ENCODE measurements at regions not wholly inside any gene's neighbourhood (a gene's known extent, or its start where the extent isn't known, plus 50 kb on each side); places are given as distances from the start of the nearest gene placed in this dataset.

- H3K27me3 ChIP-seq (ENCODE audit: insufficient read depth) = peaks cover 4% of the 10 kb centered on the region; the same call in 1 of the 2 replicates
- H3K79me2 ChIP-seq (ENCODE audit: insufficient read depth) = no peaks in the 10 kb centered on the region
- TF ChIP-seq TCF12 (IDR thresholded peaks at IDR 0.05) (no peak), GATA2 (CRISPR knock-in tag; IDR thresholded peaks at IDR 0.05) (no peak), TAF1 (IDR thresholded peaks at IDR 0.05; ENCODE audit: borderline replicate concordance, low read depth, low read length) (no peak), EP300 (IDR thresholded peaks at IDR 0.05; ENCODE audit: borderline replicate concordance in 1 of 2, low read depth in 1 of 2, low read length in 1 of 2) (no peak), MXI1 (IDR thresholded peaks at IDR 0.05; ENCODE audit: low read depth, low read length) (no peak), RAD21 (IDR thresholded peaks at IDR 0.05; ENCODE audit: low read length) (no peak), TEAD4 (IDR thresholded peaks at IDR 0.05; ENCODE audit: borderline replicate concordance, insufficient read depth) (no peak), JUND (IDR thresholded peaks at IDR 0.05) (no peak), MAX (IDR thresholded peaks at IDR 0.05; ENCODE audit: low read depth) (no peak), ELF1 (IDR thresholded peaks at IDR 0.05) (no peak), RCOR1 (IDR thresholded peaks at IDR 0.05; ENCODE audit: low read length) (no peak), NRF1 (IDR thresholded peaks at IDR 0.05; ENCODE audit: low read depth, low read length) (no peak), POLR2AphosphoS5 (IDR thresholded peaks at IDR 0.05; ENCODE audit: low read depth, low read length) (no peak), GABPA (IDR thresholded peaks at IDR 0.05; ENCODE audit: low read depth) (no peak)
- TF ChIP-seq, protein P1, sequence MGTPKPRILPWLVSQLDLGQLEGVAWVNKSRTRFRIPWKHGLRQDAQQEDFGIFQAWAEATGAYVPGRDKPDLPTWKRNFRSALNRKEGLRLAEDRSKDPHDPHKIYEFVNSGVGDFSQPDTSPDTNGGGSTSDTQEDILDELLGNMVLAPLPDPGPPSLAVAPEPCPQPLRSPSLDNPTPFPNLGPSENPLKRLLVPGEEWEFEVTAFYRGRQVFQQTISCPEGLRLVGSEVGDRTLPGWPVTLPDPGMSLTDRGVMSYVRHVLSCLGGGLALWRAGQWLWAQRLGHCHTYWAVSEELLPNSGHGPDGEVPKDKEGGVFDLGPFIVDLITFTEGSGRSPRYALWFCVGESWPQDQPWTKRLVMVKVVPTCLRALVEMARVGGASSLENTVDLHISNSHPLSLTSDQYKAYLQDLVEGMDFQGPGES (IDR thresholded peaks at IDR 0.05; ENCODE audit: low read depth, low read length) = no peak
- H3K36me3 ChIP-seq (replicated peaks in 1 of 2; ENCODE audit: control insufficient read depth in 1 of 2, insufficient read depth in 2 of 2, low read length in 1 of 2) = no peaks in the 10 kb centered on the region
- 2% methylated on average over 5 of the region's 5 CpGs for WGBS (ENCODE audit: low lambda C conversion rate)
- H3K4me3 ChIP-seq (ENCODE audit: low read depth in 2 of 2, low read length in 1 of 2) = no peak overlapping the region
- H3K27ac ChIP-seq (ENCODE audit: low read depth in 2 of 2, low read length in 1 of 2) = no peak overlapping the region
- no peak overlapping the region for H2AFZ ChIP-seq (ENCODE audit: low read depth)
- CTCF ChIA-PET = interaction anchor here (0.9 kb wide), 1 partner anchor 9 kb away, joined by 3 read pairs; no protein-coding TSS in a partner anchor
- H3K9me3 ChIP-seq = no peaks in the 10 kb centered on the region
- H3K9ac ChIP-seq = no peak overlapping the region
- H3K9me2 ChIP-seq = no peaks in the 10 kb centered on the region
- H3K4me2 ChIP-seq = no peak overlapping the region
- POLR2A ChIA-PET = no interaction called here
- no peaks in the 10 kb centered on the region for H3F3A ChIP-seq (replicated peaks; ENCODE audit: insufficient read depth)
- no peaks in the 10 kb centered on the region for H3K4me1 ChIP-seq (ENCODE audit: control insufficient read depth in 1 of 2, insufficient read depth in 2 of 2, low read depth in 1 of 2, low read length in 1 of 2)
- no peak for DNase-seq
- H4K20me1 ChIP-seq (ENCODE audit: insufficient read depth) = no peaks in the 10 kb centered on the region
These were observed 233.4 kb upstream of the SYT10 start for GRCh38 chr12:33672836-33673577.

- Histone ChIP-seq H3K4me1 (ENCODE audit: control insufficient read depth in 1 of 2, insufficient read depth in 2 of 2, low read depth in 1 of 2, low read length in 1 of 2) (no peaks in the 10 kb centered on the region), H3F3A (replicated peaks; ENCODE audit: insufficient read depth) (no peaks in the 10 kb centered on the region), H3K27ac (ENCODE audit: low read depth in 2 of 2, low read length in 1 of 2) (no peak overlapping the region), H3K9ac (no peak overlapping the region), H3K4me3 (ENCODE audit: low read depth in 2 of 2, low read length in 1 of 2) (no peak overlapping the region), H3K27me3 (ENCODE audit: insufficient read depth) (peaks cover 4% of the 10 kb centered on the region; the same call in 1 of the 2 replicates), H2AFZ (ENCODE audit: low read depth) (no peak overlapping the region), H3K9me3 (no peaks in the 10 kb centered on the region), H3K9me2 (no peaks in the 10 kb centered on the region), H3K79me2 (ENCODE audit: insufficient read depth) (no peaks in the 10 kb centered on the region), H4K20me1 (ENCODE audit: insufficient read depth) (no peaks in the 10 kb centered on the region), H3K4me2 (no peak overlapping the region), H3K36me3 (replicated peaks in 1 of 2; ENCODE audit: control insufficient read depth in 1 of 2, insufficient read depth in 2 of 2, low read length in 1 of 2) (no peaks in the 10 kb centered on the region)
- 5% methylated on average over 1 of the region's 1 CpG for WGBS (ENCODE audit: low lambda C conversion rate)
- CTCF ChIA-PET = interaction anchor here (0.6 kb wide), 1 partner anchor 411 kb away, joined by 4 read pairs; no protein-coding TSS in a partner anchor
- DNase-seq = no peak
- POLR2A ChIA-PET = no interaction called here
- TF ChIP-seq SIN3A (IDR thresholded peaks at IDR 0.05; ENCODE audit: borderline replicate concordance, low read depth, low read length) = no peak
- no peak for TF ChIP-seq GABPA (IDR thresholded peaks at IDR 0.05; ENCODE audit: low read depth)
- TF ChIP-seq TAF1 (IDR thresholded peaks at IDR 0.05; ENCODE audit: borderline replicate concordance, low read depth, low read length) = no peak
- no peak for TF ChIP-seq JUND (IDR thresholded peaks at IDR 0.05)
- no peak for TF ChIP-seq TEAD4 (IDR thresholded peaks at IDR 0.05; ENCODE audit: borderline replicate concordance, insufficient read depth)
- TF ChIP-seq GATA2 (CRISPR knock-in tag; IDR thresholded peaks at IDR 0.05) = no peak
- TF ChIP-seq, protein P2, sequence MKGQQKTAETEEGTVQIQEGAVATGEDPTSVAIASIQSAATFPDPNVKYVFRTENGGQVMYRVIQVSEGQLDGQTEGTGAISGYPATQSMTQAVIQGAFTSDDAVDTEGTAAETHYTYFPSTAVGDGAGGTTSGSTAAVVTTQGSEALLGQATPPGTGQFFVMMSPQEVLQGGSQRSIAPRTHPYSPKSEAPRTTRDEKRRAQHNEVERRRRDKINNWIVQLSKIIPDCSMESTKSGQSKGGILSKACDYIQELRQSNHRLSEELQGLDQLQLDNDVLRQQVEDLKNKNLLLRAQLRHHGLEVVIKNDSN (IDR thresholded peaks at IDR 0.05; ENCODE audit: borderline replicate concordance, low read depth) = no peak
- TF ChIP-seq CTCF (IDR thresholded peaks at IDR 0.05) = no peak
- no peak for TF ChIP-seq MXI1 (IDR thresholded peaks at IDR 0.05; ENCODE audit: low read depth, low read length)
- TF ChIP-seq CHD2 (IDR thresholded peaks at IDR 0.05; ENCODE audit: low read length, partially characterized antibody) = no peak
- TF ChIP-seq RFX5 (IDR thresholded peaks at IDR 0.05; ENCODE audit: low read length) = no peak
These were observed 237.2 kb upstream of the SYT10 start for GRCh38 chr12:33676866-33677265.
